ENCODE measurements at regions not wholly inside any gene's neighbourhood (a gene's known extent, or its start where the extent isn't known, plus 50 kb on each side); places are given as distances from the start of the nearest gene placed in this dataset.
"Not testable (repeated sequence)": the region's sequence is repeated elsewhere in the genome, so short reads cannot be mapped to it uniquely, and the experiment has no call there.

DNA sequence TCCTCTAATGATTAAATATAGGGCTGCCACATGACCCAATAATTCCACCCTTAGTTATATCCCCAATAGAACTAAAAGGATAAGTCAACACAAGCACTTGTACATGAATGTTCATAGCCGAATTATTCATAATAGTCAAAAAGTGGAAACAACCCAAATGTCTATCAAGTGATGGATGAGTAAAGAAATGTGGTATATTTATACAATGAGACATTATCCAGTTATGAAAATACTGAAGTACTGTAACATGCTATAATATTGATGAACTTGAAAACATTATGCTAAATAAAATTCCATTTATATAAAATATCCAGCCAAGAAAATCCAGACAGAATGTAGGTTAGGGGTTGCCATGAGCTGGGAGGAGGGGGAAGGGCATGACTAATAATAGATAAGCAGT, 436.7 kb upstream of the AADAT start:
- DNase-seq = no peak

DNA sequence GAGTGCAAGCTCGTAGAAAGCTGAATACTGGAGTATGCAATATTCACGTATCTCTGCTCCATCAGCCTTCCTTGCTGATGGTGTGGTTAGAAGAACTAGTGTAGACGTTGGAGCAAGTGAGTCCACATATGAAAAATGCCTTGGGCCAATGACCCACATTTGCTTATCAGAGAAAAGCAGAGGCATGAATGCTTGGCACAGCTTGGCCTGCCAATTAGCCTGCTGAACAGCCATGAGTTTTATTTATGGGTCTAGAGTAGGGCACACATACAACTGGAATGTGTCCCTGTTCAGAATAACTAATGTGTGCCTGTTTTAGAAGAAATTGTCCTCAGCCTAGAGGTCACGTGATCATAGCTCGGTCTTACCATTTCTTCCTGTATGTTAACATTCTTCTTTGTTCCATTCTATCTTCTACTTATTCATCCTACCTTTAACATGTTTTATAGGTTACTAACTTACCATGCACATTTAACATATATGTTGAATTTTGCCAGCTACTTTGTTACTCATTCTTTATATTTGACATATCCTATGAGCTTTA, 432.7 kb upstream of the AADAT start:
- DNase-seq = no peak

DNA sequence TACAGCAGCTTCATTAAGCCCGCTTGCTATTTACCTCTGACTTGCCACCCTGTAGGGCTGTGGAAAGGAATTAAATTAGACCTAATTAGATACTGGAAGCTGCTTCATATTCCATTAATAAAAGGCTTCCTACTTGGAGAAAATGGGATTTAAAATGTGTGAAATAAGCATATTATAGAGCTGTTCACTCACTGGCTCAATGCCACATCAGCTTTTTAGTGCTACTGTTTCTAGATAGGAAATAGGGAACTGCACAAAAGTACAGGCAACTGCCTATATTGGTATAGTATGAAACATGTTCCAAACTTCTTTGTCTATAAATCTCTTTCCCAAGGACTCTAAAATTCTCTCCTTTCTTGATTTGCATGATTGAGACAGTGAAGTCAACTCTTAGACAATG, 407.9 kb upstream of the AADAT start:
- DNase-seq = no peak

DNA sequence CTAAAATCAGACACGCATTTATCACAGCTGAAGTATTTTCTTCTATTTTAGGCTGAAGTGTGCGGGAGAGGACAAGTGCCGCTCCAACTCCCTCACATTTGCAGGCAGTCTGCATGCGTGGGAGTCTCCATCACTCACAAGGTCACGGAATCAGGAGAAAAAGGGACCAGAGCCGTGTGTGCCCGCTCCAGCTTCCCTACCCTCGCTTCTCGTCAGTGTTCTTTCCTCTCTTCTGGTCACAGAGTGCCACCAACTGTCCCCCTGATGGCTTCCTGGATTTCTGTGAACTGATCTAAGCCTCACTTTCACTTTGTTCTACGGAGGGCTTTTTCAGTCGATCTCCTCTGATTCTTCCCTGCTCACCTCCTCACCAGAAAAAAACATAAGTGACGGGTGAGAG, 407.4 kb upstream of the AADAT start:
- DNase-seq = no peak

DNA sequence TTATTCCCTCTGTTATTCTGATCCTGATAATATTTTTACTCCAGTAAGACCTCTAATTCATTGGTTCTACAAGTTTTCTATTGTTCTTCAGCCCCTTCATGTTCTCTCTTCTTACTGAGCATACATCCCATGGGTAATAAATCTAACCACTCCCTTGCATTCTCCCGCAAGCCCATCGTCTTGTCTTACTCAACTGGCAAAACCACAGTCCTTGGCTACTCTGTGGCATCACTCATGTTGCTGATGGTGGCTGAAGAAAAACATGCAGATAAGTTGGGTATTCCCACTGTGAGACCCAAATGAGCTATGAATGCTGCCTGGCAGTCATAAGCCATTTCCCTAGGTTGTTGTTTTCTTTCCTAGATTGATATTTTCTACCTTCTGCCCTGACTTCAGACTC, 402.2 kb upstream of the AADAT start:
- no peak for DNase-seq

DNA sequence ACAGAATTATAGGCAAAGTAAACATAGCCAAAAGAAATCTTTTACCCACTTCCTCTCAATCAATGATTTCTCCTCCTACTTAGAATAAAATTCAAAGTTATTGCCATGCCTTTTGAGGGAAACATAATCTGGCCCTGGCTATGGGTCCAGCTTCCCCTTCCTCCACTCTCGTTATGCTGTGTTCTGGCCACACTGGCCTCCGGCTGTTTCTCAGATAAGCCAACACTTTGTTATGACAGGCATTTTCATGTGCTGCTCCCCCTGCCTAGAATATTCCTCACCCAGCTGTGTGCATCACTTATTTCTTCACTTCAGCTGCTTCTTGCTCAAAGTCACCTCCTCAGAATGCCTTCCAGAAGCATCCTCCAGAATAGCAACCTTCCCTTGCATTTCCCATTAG, 386.6 kb upstream of the AADAT start:
- DNase-seq = no peak

DNA sequence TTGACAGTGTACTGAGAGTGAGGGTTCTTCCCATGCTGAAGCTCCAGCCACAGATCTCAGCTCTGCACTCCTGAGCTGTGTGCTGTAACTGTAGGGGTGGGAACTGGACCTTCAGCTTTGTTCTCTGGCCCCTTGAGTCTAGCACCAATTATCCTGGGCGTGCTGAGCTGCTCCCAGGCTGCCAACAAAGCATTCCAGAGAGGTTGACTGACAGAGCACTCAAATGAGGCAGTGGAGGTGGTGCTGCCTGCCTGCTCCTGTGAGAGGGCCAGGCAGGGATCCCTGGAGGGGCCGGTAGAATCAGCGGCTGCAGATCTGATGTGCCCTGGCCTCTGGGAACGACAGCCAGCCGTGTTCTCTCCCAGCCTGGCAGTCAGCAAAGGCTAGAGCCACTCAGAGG, 375.7 kb upstream of the AADAT start:
- DNase-seq = no peak

DNA sequence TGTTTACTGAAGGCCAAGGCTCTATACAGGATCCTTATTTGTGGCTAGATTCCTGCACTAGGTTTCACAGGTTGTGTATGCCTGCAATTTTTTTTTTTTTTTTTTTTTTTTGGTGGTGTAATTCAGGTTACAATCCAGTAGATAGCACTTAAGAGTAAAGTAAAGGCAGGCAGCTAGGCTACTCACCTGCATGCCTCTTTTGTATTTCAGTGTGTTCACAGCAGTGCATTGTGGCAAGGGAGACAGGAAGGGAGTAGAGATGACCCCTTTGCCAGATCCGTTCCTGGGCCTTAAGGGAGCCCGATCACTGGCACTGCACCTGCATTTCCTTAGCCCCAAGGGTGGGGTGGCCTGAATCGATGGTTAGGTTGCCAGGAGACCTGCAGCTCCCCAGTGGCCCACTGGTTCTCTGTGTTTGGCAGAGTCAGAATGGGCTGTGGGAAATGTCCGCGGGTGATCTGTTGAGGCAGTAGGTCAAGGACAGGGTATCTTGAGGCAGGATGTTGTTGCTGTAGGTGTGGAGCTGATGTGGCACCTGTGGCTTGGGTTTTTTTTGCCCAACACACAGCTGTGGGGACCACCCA, 374.9 kb upstream of the AADAT start:
- no peak for DNase-seq

DNA sequence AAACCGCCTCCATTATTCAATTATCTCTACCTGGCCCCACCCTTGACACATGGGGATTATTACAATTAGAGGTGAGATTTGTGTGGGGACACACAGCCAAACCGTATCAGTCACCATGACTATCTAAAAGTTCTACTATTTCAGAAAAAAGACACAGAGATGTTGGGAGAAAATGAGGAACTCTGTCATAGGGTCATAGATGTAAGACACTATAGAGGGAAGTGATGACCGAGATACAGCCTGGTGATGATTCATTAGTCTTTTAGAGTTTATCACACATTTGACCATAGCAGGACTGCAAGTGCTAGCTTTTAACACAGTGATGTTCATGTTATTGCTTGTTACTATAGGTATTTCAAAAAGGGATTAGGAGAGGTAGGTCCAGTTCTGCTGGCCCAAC, 357.0 kb upstream of the AADAT start:
- no peak for DNase-seq

DNA sequence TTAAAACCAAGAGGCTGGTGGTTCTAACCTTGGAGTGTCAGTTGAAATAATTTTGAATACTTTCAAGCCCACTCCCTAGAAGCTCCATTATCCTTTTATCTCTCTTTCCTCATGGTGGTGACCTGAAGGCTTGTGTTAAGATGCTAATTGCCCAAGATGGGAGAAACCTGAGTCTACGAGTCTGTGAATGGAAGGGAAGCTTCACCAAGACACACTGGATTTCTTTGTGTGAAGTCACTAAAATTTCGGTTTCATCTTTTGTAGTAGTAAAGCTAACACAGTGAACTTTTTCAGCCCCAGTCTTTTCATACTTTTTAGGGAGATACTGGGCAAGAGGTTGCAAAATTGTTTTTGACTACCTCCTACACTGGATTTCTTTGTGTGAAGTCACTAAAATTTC, 351.4 kb upstream of the AADAT start:
- not testable (repeated sequence) for DNase-seq

DNA sequence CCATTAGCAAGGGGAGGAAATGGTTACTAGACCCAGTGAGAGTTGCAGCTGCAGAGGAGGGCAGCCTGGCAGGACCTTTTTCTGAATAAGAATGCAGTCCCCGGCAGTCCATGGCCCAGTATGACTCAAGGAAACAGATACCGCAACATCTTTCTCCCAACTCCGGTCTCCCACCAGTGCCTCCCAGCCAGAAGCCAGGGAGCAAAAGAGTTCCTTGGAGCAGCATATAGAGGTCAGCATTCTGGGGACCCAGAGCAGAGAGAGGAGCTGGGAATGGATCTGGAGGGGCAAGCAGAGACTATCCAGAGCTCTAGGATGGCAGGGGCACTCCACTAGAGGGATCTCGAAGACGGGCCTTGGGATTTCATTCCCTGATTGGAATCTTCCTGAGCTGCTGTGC, 339.2 kb upstream of the AADAT start:
- no peak for DNase-seq

DNA sequence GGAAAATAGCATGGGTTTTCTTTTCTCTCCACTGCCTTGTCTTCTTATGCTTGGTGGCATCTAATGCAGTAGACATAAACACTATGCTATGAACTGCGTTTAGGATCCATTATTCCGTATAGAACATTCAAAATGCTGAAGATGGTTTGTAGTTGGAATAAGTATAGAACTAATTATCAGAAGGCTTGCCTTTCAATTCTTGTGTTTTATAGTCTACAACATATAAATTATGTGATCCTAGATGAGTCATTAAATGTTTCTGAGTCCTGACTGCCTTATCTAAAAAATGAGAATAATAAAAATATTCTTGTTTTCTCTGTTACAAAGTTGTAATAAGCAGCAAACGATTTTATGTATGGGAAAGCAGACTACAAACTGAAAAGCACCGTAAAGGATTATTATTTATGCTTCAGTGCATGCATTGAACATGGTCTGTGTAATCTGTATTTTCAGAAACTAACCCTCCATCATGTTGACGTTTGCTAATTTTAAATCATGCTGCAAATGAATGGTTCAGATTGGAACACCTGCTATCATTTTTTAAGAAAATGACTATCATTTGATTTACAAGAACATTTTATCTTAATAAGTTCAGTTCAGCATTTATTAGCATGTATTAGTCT, 335.9 kb upstream of the AADAT start:
- no peak for DNase-seq

DNA sequence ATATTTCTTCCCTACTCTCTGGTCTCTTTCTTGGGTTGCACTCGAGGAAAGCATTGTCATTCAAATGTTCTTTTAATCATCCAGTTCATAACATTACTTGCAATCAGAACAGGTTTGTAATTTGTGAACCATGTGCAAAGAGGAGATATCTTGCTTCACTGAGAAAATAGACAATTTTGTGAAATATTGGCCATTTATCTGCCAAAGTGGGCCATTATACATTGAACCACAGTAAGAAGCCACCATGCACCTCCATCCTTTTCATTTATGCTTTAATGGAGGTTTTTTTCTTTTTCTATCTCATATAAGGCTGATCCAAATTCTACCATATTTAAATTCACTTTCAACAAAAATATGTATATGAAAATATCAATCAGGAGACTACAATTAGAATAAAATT, 335.3 kb upstream of the AADAT start:
- no peak for DNase-seq

DNA sequence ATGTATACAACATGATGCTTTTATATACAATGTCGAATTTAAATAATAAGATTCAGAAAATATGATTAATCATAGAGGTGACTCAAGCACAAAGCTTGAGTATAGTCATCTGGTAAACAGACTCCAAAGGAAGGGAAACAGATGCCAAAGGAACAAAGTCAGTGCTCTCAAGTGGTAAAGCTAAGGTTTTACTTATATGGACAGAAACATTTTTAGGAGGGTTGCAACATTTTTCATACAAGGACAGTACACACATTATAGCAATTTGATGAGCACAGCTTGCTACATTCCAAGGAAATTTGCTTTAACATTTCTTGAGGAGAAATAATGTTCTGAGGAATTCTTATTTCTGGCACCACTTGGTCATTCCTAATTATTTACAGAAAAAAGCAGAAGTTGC, 333.4 kb upstream of the AADAT start:
- DNase-seq = no peak

DNA sequence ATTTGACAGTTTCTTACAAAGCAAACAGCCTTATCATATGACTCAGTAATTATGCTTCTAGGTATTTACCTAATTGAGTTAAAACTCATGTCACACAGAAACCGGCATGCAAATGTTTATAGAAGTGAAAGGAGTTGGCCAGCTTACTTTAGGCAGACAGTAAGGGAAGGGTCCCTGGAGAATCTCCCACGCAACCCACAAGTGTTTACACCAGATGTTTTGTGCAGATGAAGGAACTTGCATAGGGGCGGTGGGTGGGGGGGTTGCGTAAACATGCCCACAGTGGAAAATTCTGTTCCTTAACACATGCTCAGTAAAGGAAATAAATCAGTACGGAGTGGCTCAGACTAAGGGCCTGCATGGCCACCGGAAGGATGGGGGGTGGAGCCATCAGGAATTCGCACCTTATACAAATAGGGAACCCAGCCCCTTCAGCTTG, 330.5 kb upstream of the AADAT start:
- DNase-seq = no peak

DNA sequence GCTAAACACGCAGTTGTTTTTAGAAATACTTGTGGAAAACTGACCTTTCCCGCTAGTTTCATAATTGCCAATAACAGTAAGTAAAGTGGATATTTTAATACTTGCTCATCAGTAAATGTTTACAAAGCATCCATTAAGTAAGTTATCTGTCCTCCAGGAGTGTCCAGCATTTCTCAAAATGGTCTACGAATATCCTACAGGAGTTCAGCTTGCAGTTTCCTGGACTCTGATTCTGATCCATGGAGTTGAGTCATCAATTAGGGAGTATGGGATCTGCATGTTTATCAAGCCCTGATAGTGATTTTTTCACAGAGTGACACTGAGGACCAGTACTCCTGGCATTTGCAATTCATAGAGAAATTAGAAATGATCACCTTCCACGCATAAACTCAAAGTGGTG, 325.2 kb upstream of the AADAT start:
- DNase-seq = no peak

DNA sequence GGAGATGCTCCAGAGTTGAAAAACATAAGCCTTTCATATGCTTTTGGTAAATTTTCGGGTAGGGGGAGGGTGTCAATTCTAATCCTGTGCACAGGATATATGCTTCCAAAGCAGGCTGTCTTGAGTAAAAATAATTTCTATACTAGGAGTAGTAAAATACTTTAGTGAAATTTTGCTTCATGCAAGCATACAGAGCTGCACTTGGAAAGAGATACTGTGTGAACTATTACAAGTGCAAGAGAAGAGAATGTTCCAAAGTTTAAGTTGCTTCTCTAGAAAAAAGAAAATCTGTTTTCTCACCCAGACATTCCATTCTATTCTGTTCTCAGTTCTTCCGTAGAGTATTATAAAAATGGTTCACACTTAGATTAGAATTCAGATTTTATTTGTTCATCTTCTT, 324.6 kb upstream of the AADAT start:
- DNase-seq = no peak

DNA sequence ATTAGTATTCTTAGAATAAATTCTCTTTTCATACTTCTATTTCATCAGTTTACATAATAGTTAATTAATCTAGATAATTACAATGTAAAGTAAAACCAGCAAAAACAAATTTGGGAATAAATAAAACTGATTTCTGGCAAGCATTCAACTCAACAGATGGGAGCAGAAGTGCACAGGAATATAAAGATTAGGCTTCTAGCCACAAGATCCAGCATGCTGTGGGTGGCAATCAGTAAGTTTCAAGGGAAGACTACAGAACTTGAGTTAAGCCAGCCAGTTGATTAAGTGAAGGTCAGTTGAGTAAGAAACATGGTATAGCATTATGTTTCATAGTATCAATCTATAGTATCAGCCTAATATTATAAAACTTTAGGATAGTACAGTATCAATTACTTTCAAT, 324.2 kb upstream of the AADAT start:
- no peak for DNase-seq

DNA sequence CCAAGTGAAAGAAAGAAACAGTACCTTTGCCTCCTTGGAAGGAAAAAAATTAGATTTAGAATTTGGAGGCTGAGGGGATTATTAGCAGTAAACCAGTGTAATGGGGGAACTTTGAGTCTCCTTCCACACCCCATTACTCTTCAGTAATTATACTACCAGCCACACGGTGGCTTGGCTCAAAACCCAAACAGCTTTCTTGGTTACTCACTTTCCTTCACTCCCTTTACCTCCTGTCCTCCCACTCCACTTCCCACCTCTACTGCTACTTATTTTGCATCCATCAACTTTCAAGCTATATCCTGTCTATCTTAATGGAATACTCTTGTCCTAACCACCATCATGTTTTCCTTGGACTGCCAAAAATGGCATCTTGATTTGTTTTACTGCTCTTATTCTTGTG, 310.6 kb upstream of the AADAT start:
- DNase-seq = no peak

DNA sequence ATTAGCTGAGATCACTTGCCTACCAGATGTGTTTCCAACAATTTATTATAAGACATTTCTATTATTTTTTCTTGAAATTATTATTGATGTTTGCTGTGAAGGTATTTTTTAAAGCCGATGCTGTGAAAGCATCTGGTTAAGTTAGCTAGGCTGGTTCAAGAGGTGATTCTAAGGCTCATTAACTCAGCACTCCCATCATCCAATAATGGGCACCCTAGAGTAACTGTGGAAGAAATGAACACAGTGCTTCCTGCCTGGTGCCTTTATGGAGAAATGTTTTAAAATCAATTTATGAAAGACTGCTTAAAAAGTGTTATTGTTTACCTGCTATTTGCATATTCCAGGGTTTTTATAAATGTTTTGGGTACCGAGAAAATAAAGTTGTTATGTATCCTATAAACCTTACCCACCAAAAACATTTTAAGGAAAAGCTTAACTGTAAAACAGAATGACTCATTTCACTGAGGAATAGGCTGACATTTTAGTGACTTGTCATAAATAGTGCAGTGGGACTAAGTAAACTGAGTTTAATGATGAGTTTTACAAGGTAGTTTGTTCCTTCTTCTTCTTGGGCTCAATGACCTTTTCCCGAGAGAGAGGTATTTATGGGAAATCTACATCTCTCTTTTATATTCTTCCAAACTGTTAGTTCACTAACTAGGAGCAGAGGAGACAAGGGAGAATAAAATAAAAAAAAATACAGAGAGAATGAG, 310.0 kb upstream of the AADAT start:
- no peak for DNase-seq

DNA sequence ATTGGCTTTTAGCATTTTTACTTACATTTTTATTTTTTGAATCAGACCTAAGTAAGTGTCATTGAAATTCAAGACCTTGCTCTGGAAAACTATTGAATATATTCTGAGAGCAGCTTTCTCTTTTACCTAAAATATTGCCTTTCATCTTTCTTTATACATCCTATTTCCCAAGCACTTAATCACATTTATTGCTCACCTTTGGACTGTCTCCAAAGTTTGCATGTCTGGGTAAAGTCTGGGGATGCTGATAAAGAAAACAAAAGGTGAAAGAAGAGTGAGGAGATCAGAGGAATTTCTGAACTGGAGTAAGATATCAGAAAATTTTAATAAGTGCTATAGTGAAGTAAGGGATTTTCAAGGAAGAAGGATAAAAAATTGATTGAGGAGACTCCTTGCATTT, 308.5 kb upstream of the AADAT start:
- no peak for DNase-seq

DNA sequence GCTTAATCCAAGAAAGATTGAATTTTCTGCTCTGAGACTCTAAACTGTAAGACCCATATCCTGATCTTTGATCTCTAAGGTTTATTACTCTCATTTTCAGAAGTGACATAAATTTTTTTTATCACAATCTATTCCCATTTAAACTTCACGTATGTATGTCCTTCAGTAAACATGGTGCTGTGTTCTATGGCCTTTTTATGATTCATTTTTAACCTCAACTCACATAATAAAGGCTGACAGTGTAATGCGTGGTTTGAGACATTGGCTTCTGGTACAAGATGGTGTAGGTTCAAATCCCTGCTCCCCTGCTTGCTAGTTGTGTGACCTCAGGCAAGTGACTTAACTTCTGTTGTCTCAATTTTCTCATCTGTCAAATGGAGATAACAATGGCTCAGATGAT, 306.0 kb upstream of the AADAT start:
- DNase-seq = no peak

DNA sequence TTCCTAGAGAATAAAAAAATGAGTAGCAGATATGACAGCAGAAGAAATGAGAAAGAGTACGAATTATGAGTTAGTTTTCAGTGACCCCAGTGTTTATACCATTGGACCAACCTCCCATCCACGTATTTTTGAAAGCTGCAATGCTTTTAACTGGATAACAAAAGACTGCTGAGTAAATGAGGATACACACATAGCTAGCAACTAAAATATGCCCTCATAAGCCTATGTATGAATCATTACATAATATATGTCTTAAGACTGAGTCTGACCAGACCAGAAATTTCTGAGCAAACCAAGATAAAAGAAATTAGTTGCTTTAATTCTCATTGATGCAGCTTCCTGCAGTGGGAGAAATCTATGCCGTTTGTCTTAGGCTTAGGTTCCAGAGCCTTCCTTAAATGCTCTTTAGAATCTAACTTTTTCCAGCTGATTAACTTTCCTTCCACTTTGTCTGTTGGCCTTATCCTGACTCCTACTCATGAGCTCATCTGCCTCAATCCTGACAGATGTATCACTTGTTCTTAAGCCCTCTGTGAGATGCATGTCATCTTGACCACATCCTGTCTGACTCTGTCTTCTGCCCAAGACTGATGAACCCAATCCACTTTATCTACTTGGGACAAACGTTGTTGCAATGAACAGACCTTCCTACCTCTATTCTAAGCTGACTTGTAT, 301.4 kb upstream of the AADAT start:
- DNase-seq = no peak

DNA sequence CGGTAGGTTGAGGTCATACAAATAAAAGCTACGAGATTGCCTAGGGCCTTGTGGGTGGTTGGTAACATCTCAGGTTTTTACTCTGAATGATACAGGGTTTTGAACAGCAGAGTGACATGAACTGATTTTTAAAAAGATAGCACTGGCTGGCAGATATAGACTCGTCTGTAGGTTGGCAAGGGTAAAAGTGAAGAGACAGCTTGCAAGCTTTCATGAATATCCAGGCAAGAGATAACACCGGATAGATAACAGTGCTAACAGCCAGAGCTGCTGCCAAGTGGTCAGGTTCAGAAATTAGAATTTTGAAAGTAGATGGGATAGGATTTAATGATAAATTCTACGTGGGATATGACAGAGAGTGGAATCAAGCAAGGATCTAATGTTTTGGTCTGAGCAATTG, 299.7 kb upstream of the AADAT start:
- DNase-seq = no peak
